ENCODE measurements at regions not wholly inside any gene's neighbourhood (a gene's known extent, or its start where the extent isn't known, plus 50 kb on each side); places are given as distances from the start of the nearest gene placed in this dataset.
"Not testable (repeated sequence)": the region's sequence is repeated elsewhere in the genome, so short reads cannot be mapped to it uniquely, and the experiment has no call there.

DNA sequence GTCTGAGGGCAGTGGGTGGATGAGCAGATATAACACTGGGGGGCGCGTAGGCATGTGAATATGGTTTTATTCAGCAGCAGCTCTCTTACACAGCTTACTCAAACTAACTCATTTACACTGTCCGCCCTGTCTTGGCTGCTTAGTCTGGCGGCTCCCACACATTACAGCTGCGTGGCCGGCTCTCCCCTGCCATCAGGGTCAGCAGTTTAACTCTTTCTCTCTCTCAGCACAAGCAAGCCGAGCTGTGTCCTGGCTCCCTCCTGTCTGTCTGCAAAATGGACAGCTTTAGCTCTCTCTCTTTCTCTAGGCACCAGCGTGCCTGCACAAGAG lies 1310.1 kb upstream of the RAG2 start:
- DNase-seq (ENCODE audit: low spot score) = no peak

DNA sequence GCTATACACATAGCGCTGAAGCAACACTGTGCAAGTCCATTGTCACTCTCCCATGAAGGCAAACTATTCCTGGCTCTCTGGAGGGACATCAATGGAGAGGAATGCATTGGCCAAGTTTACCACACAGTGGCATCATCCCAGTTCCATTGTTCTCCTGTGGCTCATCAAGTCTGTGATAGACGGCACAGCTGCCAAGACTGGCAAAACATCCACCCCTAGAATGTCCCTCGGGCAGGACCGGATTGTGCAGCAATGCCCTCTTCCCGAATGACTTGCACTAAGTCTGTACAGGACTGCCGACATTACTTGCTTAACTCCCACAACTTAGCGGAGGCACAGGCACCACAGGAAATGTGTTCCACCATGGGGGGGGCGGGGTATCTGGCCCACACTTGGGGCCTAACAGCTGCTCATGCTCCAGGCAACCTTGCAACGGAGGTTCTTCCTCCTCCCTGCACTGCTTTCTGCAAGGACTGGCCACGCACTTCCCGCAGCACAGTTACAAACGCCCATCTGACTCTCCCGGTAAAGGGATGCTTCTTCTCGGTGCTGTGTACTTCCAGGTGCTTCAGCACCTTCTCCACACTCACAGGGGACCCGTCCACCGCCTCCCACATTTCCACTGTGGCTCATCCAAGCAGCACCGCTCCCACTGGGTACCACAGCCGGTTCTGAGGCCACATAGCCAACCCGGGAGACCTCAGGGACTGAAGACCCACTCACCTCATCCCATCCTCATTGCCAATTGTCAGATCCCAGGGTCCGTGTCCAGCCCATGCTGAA lies 1309.6 kb upstream of the RAG2 start:
- DNase-seq (ENCODE audit: low spot score) = no peak

DNA sequence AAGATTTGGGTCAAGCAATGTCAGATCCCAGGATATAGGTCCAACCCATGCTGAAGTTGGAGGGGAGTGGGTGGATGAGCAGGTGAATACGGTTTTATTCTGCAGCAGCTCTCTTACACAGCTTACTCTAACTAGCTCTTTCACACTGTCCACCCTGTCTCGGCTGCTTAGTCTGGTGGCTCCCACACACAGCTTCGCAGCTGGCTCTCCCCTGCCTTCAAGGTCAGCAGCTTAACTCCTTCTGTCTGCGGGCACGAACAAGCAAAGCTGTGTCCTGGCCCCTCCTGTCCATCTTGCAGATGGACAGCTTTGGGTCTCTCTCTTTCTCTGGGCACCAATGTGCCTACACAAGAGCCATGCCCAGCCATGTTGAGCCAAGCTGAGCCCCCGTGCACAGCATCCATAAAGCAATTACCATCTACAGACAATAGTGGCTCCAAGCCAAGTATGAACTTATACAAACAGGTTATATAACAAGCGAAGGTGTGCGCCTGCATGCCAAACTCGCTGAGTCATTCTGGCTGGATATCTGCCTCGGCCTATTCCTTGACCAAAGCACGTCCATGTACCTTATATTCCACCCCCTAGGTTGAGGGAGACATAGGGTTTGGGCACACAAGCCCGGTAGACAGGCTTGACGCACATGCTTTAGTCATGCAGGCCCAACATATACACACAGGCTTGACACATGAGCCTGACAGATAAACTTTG lies 1307.8 kb upstream of the RAG2 start:
- no peak for DNase-seq (ENCODE audit: low spot score)

DNA sequence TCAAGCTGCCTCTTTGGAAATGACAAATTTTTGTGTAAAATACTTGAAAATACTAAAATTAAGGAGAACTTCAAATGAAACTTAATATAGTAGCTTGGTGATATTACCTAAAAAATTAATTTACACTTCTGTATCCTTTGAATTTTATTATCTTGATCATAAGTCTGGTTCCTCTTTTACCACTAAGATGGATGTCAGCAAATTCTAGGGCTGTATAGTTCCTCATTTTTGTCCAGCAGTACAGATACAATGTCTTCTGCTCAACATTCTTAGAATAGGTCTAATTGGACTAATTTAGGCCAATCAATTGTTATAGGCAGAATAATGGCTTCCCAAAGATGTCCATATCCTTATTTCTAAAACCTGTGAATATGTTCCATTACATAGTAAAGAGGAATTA lies 1298.0 kb upstream of the RAG2 start:
- no peak for DNase-seq (ENCODE audit: low spot score)

DNA sequence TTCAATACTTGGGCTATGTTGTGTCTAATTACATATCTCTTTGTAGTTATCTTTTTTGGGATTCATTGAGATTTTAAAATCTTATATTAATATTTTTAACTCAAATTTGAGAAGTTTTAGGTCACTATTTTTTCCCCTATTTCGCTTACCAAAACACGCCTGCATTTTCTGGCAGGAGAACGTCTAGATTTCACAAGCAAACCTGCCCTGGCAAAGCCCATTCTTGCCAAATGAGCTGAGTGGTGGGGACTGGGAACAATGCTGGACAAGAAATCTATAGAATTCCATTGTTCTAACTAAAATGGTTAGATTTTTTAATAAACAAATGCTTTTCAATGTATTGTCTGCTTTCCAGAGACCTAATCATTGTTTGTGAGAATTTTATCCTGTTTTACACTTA lies 1283.7 kb upstream of the RAG2 start:
- DNase-seq (ENCODE audit: low spot score) = no peak

DNA sequence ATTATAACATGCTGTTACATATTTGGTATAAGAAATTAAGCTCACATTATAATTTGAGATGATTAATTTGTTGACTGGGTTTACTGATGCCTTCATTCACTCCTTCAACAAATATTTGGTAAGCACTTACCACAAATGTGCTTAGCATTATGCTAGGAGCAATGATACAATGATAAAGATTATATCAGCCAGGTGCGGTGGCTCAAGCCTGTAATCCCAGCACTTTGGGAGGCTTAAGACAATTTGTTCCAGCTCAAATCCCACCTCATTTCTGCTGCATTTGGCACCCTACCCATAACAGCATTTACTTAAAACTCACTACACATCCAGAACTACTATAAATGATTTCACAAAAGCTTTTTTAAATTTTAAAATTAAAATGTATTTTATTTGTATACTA lies 1263.6 kb upstream of the RAG2 start:
- DNase-seq (ENCODE audit: low spot score) = no peak

DNA sequence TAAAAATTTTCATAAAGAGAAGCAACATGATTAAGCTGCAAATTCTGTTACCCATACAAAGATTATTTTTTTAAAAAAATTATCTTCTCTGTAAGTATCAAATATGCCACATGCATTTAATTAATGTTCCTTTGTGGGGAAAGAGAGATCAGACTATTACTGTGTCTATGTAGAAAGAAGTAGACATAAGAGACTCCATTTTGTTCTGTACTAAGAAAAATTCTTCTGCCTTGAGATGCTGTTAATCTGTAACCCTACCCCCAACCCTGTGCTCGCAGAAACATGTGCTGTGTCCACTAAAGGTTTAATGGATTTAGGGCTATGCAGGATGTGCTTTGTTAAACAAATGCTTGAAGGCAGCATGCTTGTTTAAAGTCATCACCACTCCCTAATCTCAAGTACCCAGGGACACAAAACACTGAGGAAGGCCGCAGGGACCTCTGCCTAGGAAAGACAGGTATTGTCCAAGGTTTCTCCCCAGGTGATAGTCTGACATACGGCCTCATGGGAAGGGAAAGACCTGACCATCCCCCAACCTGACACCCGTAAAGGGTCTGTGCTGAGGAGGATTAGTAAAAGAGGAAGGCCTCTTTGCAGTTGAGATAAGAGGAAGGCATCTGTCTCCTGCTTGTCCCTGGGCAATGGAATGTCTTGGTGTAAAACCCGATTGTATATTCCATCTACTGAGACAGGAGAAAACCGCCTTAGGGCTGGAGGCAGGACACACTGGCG lies 1260.9 kb upstream of the RAG2 start:
- not testable (repeated sequence) for DNase-seq (ENCODE audit: low spot score)

DNA sequence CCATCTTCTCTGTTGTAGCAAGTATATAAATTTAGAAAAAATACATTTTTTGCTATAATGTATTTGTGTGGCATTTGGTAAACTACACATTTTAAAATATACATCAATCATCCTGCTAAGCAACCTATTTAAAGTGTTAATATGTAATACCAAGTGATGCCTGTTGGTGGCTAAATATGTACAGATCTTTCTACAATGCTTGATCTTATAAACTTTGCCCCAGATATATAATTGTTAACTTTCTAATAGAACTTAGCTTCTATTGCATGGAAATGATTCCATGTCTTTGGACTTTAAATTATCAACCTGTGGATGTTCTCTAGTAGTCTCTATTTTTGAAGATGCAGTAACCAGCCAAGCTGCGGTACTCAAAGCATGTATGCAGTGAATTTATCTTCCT lies 1260.4 kb upstream of the RAG2 start:
- DNase-seq (ENCODE audit: low spot score) = no peak

DNA sequence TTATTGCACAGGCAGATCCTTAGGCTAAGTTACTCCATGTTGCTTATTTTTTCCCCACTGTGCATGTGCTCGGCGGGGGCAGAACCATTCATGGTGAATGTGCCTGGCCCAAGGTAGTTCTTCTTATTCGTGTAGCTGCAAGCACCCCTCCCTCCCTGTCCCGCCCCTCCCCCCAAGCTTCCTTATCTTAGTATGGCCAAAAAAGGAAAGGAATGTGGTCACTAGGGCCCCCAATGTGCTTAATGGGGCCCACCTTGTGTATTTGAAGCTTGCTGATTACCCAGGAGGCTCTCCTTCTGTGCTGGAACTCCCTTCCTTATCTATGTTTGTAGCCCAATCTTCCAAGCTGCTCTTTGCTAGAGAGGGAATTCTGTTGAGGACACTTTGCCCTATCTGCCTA lies 1259.7 kb upstream of the RAG2 start:
- no peak for DNase-seq (ENCODE audit: low spot score)

DNA sequence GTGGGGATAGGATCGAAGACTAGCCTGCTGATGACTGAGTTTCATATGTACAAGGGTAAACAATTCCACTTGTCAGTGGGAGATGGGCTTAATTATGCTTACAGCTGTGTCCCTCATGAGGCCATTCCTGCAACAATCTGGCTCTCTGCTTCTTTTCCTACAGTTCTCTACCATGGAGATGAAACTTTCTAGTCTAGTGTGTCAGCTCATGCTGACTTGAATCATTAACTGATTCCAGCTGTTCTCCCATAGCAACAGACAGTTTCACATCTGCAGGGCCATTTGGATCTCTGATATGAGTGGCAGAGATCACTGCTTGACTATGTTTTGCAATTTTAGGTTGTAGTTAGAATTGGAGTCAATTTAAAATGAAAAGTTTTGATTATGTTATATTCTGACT lies 1251.7 kb upstream of the RAG2 start:
- DNase-seq (ENCODE audit: low spot score) = no peak

DNA sequence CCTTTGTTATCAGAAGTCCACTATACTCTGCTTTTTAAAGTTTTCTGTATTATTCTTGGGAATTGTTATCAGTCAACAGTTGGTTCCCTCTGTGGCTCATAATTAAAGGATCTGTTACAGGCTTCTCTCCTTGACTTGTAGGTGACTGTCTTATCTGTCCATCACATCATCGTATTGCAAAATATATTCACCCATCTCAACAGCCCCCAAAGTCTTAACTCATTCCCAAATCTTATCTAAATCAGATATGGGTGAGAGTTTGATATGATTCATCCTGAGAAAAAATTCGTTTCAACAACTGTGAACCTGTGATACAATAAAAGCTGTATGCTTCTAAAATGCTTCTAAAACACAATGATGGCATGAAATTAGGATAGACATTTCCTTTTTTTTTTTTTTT lies 1245.6 kb upstream of the RAG2 start:
- DNase-seq (ENCODE audit: low spot score) = no peak

DNA sequence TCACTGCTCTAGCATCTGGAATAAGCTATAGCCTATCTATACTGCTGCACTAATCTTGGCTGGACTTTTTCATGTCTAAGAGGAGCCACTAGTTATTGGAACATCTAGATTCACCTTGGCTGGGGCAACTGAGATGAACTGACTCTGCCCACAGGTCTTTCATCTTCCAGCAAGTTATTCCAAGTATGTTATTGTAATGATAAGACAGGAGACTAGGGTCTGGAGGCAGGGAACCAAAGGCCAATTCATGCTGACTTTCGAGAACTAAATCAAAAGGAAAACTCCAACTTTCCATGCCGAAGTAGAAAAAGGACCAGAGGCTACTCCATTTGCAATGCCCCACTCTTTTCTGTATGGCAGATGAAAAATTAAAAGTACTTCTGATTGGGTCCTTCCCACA lies 1243.0 kb upstream of the RAG2 start:
- no peak for DNase-seq (ENCODE audit: low spot score)

DNA sequence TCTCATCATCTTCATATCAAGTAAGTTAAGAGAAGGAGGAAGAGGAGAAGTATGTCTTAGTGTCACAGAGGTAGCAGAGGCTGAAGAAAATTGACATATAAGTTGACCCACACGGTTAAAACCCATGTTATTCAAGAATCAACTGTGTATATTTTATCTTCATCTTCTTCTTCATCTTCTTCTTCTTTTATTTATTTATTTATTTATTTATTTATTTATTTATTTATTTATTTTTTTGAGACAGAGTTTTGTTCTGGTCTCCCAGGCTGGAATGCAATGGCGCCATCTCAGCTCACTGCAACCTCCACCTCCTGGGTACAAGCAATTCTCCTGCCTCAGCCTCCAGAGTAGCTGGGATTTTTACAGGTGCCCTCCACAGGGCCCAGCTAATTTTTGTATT lies 1242.3 kb upstream of the RAG2 start:
- DNase-seq (ENCODE audit: low spot score) = not testable (repeated sequence)

DNA sequence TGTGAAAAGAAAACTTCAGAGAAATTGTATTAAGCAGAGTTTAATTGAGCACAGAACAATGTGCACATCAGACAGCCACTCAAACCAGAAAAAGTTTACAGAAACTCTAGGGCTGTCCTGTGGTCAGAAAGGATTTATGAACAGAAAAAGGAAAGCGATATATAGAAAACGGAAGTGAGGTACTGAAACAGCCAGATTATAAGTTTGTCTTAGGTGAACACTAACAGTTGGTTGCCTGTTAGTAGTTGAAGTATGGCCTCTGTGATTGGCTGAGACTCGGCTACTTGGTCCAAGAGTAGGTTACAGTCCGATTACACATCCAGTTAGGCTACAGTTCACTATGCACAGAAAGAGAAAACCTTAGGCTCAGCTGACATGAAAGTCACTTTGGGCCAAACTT lies 1232.5 kb upstream of the RAG2 start:
- no peak for DNase-seq (ENCODE audit: low spot score)

DNA sequence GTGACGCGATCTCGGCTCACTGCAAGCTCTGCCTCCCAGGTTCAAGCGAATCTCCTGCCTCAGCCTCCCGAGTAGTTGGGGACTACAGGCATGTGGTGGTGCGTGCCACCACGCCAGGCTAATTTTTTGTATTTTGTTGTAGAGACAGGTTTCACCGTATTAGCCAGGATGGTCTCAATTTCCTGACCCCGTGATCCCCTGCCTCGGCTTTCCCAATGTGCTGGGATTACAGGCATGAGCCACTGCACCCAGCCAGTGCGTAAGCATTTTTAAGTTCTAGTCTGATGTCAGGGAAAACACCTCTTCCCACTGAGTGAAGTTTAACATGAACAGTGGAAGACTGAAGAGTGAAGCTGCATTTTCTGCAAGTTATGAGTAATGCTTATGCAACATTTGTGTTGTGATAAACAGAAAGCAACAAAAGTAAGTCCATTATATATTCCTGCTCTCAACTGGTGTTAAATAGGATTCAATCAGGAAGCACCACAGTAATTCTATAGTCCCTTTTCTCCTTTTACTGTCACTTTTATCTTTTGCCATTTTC lies 1219.8 kb upstream of the RAG2 start:
- DNase-seq (ENCODE audit: low spot score) = no peak

DNA sequence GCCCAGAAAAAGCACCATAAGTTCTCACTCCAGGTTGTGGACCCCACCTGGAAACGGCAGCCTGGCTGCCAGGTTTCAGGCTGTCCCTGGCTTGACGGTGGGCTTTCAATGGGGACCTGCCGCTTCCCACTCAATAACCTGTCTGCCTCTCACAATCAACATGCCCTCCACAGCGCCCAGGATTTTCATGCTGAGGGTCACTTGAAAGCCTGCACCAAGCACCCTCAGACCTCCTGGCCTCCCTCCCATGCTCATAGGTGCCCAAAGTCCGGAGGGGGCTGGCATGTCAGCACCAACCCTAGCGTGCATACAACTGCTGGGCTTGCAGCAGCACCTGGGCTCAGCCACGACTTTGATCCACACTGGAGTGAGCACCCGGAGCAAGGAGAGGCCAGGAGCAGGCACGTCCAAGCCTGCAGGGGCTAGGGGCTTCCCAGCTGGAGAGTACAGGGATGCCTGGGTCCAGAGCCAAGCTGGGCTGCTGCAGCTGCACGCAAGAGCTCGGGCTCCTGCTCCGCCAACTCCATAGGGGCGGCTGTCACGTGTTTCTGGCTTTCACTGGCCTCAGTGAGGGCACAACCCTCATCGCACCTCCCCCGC lies 1214.3 kb upstream of the RAG2 start:
- DNase-seq (ENCODE audit: low spot score) = no peak

DNA sequence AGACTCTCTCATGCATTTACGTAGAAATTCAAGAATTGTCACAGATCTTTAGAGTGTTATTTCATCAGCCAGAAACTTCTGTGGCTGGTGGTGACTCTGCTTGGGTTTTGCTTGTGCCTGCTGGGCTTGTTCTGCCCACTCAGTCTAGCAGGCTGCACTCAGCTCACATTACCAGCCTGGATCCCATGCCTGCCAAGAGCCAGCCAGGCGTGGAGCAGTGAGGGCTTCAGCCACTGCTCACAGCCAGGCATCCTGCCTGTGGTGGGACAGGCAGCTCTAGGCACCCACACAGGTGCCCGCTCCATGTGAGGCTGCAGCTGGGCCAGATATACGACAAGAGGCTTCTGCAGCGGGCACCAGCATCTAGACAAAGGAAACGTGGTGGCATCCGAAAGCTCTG lies 1213.3 kb upstream of the RAG2 start:
- no peak for DNase-seq (ENCODE audit: low spot score)

DNA sequence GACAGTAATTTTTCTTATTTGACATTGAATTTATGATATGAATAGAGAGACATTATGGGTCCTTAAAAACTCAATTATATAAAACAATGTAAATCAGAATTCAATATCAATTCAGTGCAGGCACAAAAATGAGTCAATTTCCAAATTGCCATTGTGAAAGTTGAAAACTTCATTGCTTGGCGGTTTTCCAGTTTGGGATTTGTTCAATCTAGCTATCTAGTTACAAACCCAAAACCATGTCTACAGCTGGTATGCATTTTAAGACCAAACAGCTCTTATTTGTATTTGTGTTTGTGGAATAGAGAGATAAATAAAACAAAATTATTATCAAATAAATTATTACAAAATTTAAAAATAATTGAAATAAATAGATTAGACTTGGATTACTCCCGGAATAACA lies 1206.6 kb upstream of the RAG2 start:
- DNase-seq (ENCODE audit: low spot score) = no peak

DNA sequence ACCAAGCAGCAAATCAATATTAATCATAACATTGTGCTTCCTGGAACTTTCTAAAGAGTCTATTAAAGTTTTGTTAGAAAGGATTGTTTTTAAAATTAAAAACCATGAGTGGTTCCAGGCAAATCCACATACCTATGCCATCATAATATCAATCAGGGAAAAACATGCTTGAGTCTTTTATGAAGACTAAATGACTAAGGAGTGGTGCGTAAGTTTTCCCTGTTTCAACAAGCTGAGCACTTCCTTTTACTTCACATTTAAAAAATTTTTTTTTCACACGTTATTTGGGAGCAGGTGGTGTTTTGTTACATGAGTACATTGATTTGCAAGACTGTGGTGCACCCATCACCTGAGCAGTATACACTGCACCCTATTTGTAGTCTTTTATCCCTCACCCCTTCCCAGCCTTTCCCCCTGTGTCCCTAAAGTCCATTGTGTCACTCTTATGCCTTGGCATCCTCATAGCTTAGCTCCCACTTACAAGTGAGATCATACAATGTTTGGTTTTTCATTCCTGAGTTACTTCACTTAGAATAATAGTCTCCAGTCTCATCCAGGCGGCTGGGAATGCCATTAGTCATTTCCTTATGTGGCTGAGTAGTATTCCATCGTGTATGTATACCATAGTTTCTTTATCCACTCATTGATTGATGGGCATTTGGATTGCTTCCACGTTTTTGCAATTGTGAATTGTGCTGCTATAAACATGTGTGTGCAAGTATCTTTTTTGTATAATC lies 1190.3 kb upstream of the RAG2 start:
- DNase-seq (ENCODE audit: low spot score) = no peak

DNA sequence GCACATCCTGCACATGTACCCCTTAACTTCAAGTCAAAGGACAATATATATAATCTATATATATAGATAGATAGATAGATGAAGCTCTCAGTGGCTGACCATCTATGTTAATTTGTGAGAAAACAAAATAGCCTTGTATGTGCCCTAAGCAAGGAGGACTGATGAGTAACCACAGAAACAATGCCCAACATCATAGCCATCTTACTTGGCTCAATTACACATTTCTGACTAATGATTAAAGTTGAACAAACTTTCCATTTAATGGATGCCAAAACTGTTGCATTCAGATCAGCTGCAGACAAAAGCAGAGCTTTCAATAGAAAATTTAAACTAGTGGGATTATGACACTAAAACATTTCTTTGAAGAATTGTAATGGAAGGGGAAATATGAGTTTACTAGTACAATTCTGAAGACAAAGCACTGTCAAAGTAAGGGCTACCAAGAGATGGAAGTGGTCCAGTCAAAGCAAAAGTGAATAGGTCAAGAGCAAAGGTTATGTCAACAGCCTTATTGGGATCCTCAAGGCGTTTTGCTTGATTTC lies 1188.2 kb upstream of the RAG2 start:
- no peak for DNase-seq (ENCODE audit: low spot score)

DNA sequence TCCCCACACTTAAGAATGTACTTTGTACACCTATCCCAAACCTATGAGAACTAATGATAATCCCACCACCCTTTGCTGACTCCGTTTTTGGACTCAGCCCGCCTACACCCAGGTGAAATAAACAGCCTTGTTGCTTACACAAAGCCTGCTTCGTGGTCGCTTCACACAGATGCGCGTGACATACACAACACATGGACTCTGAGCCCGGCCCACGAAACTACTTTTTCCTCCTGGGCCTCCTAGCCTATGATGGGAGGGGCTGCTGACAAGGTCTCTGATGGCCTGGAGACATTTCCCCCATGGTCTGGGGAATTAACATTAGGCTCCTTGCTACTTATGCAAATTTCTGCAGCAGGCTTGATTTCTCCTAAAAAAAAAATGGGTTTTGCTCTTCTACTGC lies 1176.4 kb upstream of the RAG2 start:
- no peak for DNase-seq (ENCODE audit: low spot score)

DNA sequence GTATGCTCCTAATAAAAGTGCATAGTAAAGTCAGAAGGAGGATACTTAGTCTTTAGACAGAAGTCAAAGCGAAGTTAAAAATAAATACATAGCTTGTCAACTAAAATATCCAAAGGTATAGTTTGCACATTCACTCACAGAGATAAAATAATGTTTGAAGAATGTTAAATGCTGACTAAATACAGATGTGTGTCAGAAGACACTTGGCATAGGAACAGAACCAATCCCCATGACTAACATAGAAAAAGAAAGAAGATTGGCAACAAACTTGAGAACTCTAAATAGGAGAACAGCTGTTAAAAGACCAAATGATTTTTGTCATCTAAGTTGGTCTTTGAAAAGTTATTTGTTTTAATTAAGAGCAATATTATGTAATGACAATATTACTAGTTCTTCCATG lies 1172.1 kb upstream of the RAG2 start:
- DNase-seq (ENCODE audit: low spot score) = no peak
